ENCODE measurements at regions not wholly inside any gene's neighbourhood (a gene's known extent, or its start where the extent isn't known, plus 50 kb on each side); places are given as distances from the start of the nearest gene placed in this dataset.

GRCh38 chrX:44071847-44072551, 98.8 kb upstream of the NDP start:
- Histone ChIP-seq H3K4me3 (ENCODE audit: low read depth, low read length, poor library complexity, severe bottlenecking) (no peak overlapping the region), H3K4me1 (ENCODE audit: insufficient read depth, low read length, poor library complexity, severe bottlenecking) (no peaks in the 10 kb centered on the region), H3K27ac (ENCODE audit: low read depth, low read length, poor library complexity, severe bottlenecking) (no peak overlapping the region), H3K9me3 (ENCODE audit: low read depth, low read length, poor library complexity, severe bottlenecking) (no peaks in the 10 kb centered on the region), H3K27me3 (replicated peaks; ENCODE audit: insufficient read depth, low read depth, low read length, poor library complexity) (no peaks in the 10 kb centered on the region), H3K36me3 (ENCODE audit: insufficient read depth, low read length, poor library complexity, severe bottlenecking) (no peaks in the 10 kb centered on the region)
- no peak for TF ChIP-seq EZH2 (IDR thresholded peaks at IDR 0.05; ENCODE audit: borderline replicate concordance, low read depth, low read length, poor library complexity, severe bottlenecking)
- TF ChIP-seq CTCF (conservative IDR thresholded peaks at IDR 0.05; ENCODE audit: low read depth, low read length) = no peak
- CTCF ChIA-PET = no interaction called here
- DNase-seq (ENCODE audit: low spot score) = peak; percentile 46
- POLR2A ChIA-PET (ENCODE audit: low non-redundant PET) = no interaction called here
- intact Hi-C loops (cut with micrococcal nuclease; ENCODE audit: unreplicated experiment) = no loop called here
- no TSS peak for BruUV-seq (replicated peaks)

GRCh38 chrX:44071070-44071645, 98.0 kb upstream of the NDP start:
- no TSS peak for BruUV-seq (replicated peaks)
- H3K4me1 ChIP-seq (ENCODE audit: insufficient read depth, low read length, poor library complexity, severe bottlenecking) = no peaks in the 10 kb centered on the region
- CTCF ChIA-PET = no interaction called here
- H3K27me3 ChIP-seq (replicated peaks; ENCODE audit: insufficient read depth, low read depth, low read length, poor library complexity) = no peaks in the 10 kb centered on the region
- no peak overlapping the region for H3K27ac ChIP-seq (ENCODE audit: low read depth, low read length, poor library complexity, severe bottlenecking)
- H3K9me3 ChIP-seq (ENCODE audit: low read depth, low read length, poor library complexity, severe bottlenecking) = no peaks in the 10 kb centered on the region
- POLR2A ChIA-PET (ENCODE audit: low non-redundant PET) = no interaction called here
- DNase-seq (ENCODE audit: low spot score) = no peak
- TF ChIP-seq CTCF (conservative IDR thresholded peaks at IDR 0.05; ENCODE audit: low read depth, low read length) (no peak), EZH2 (IDR thresholded peaks at IDR 0.05; ENCODE audit: borderline replicate concordance, low read depth, low read length, poor library complexity, severe bottlenecking) (no peak)
- no peak overlapping the region for H3K4me3 ChIP-seq (ENCODE audit: low read depth, low read length, poor library complexity, severe bottlenecking)
- intact Hi-C loops (cut with micrococcal nuclease; ENCODE audit: unreplicated experiment) = no loop called here
- H3K36me3 ChIP-seq (ENCODE audit: insufficient read depth, low read length, poor library complexity, severe bottlenecking) = no peaks in the 10 kb centered on the region

GRCh38 chrX:44068043-44068442, 94.9 kb upstream of the NDP start:
- TF ChIP-seq EZH2 (IDR thresholded peaks at IDR 0.05; ENCODE audit: borderline replicate concordance, low read depth, low read length, poor library complexity, severe bottlenecking) = no peak
- no peak for TF ChIP-seq CTCF (conservative IDR thresholded peaks at IDR 0.05; ENCODE audit: low read depth, low read length)
- POLR2A ChIA-PET (ENCODE audit: low non-redundant PET) = no interaction called here
- CTCF ChIA-PET = no interaction called here
- DNase-seq (ENCODE audit: low spot score) = no peak
- intact Hi-C loops (cut with micrococcal nuclease; ENCODE audit: unreplicated experiment) = no loop called here
- Histone ChIP-seq H3K4me3 (ENCODE audit: low read depth, low read length, poor library complexity, severe bottlenecking) (no peak overlapping the region), H3K27me3 (replicated peaks; ENCODE audit: insufficient read depth, low read depth, low read length, poor library complexity) (no peaks in the 10 kb centered on the region), H3K36me3 (ENCODE audit: insufficient read depth, low read length, poor library complexity, severe bottlenecking) (no peaks in the 10 kb centered on the region), H3K4me1 (ENCODE audit: insufficient read depth, low read length, poor library complexity, severe bottlenecking) (no peaks in the 10 kb centered on the region), H3K27ac (ENCODE audit: low read depth, low read length, poor library complexity, severe bottlenecking) (no peak overlapping the region), H3K9me3 (ENCODE audit: low read depth, low read length, poor library complexity, severe bottlenecking) (no peaks in the 10 kb centered on the region)
- no TSS peak for BruUV-seq (replicated peaks)
